SK-N-SH treated with all-trans-retinoic acid at 6 μM for 48 hours (cell line): ENCODE measurements at regions not wholly inside any gene's neighbourhood (a gene's known extent, or its start where the extent isn't known, plus 50 kb on each side); places are given as distances from the start of the nearest gene placed in this dataset.

Experiments
- ATAC-seq: fragments of 200-7000 bp; cut with Tn5 transposase; 3 replicates; pipeline ENCODE4 v1.9.1; 2020; ENCODE audit warnings: mild to moderate bottlenecking, moderate library complexity
- ARNTL ChIP-seq: fragments of 450-650 bp; formaldehyde crosslinking; IDR thresholded peaks from 2 replicates; pipeline ENCODE4 v1.5.0; 2020; ENCODE audit warnings: low read depth, mild to moderate bottlenecking, moderate library complexity, borderline replicate concordance
- BACH2 ChIP-seq: fragments of 250-450 bp; sonication (Bioruptor Pico); IDR thresholded peaks from 2 replicates; pipeline ENCODE4 v1.9.0; 2021; ENCODE audit warnings: mild to moderate bottlenecking, borderline replicate concordance
- CREB5 ChIP-seq: fragments of 250-450 bp; sonication (Bioruptor Pico); IDR thresholded peaks from 2 replicates; pipeline ENCODE4 v1.5.1; 2020; ENCODE audit warnings: low read depth, mild to moderate bottlenecking, moderate library complexity
- CSRNP3 ChIP-seq: fragments of 250-450 bp; sonication (Bioruptor Pico); IDR thresholded peaks from 2 replicates; pipeline ENCODE4 v1.5.1; 2021; ENCODE audit warnings: mild to moderate bottlenecking, moderate library complexity
- ESRRG ChIP-seq: fragments of 250-450 bp; sonication (Bioruptor Pico); IDR thresholded peaks from 2 replicates; pipeline ENCODE4 v1.6.1; 2021; ENCODE audit warnings: mild to moderate bottlenecking
- GLIS3 ChIP-seq: fragments of 250-450 bp; sonication (Bioruptor Pico); IDR thresholded peaks from 2 replicates; pipeline ENCODE4 v1.5.0; 2020; ENCODE audit warnings: mild to moderate bottlenecking, moderate library complexity
- ISL1 ChIP-seq: fragments of 250-450 bp; sonication (Bioruptor Pico); IDR thresholded peaks from 2 replicates; pipeline ENCODE4 v2.1.2; 2022; ENCODE audit warnings: mild to moderate bottlenecking, moderate library complexity
- OSR1 ChIP-seq: fragments of 250-450 bp; sonication (Bioruptor Pico); IDR thresholded peaks from 2 replicates; pipeline ENCODE4 v1.8.0; 2022; ENCODE audit warnings: moderate library complexity, mild to moderate bottlenecking, inconsistent platforms
- PATZ1 ChIP-seq: fragments of 250-450 bp; sonication (Bioruptor Pico); IDR thresholded peaks from 2 replicates; pipeline ENCODE4 v1.8.0; 2020; ENCODE audit warnings: mild to moderate bottlenecking, moderate library complexity, borderline replicate concordance
- POU6F1 ChIP-seq: fragments of 250-450 bp; sonication (Bioruptor Pico); IDR thresholded peaks from 2 replicates; pipeline ENCODE4 v1.8.0; 2021; ENCODE audit warnings: low read depth, mild to moderate bottlenecking, moderate library complexity, borderline replicate concordance
- PPARA ChIP-seq: fragments of 250-450 bp; sonication (Bioruptor Pico); IDR thresholded peaks from 2 replicates; pipeline ENCODE4 v1.5.0; 2020; ENCODE audit warnings: mild to moderate bottlenecking, borderline replicate concordance
- RARB ChIP-seq: fragments of 250-450 bp; sonication (Bioruptor Pico); IDR thresholded peaks from 2 replicates; pipeline ENCODE4 v1.8.0; 2021; ENCODE audit warnings: mild to moderate bottlenecking, moderate library complexity
- TCF4 ChIP-seq: fragments of 250-450 bp; sonication (Bioruptor Pico); IDR thresholded peaks from 2 replicates; pipeline ENCODE4 v1.8.0; 2021; ENCODE audit warnings: mild to moderate bottlenecking, moderate library complexity, borderline replicate concordance
- TOX ChIP-seq: fragments of 250-450 bp; sonication (Bioruptor Pico); IDR thresholded peaks from 2 replicates; pipeline ENCODE4 v1.8.0; 2021; ENCODE audit warnings: mild to moderate bottlenecking, moderate library complexity, borderline replicate concordance
- TSHZ2 ChIP-seq: fragments of 250-450 bp; sonication (Bioruptor Pico); IDR thresholded peaks from 2 replicates; pipeline ENCODE4 v1.5.0; 2020; ENCODE audit warnings: mild to moderate bottlenecking, moderate library complexity
- ZC3H10 ChIP-seq: fragments of 250-450 bp; sonication (Bioruptor Pico); IDR thresholded peaks from 2 replicates; pipeline ENCODE4 v1.5.1; 2021; ENCODE audit warnings: mild to moderate bottlenecking, moderate library complexity
- ZFP3 ChIP-seq: fragments of 250-450 bp; sonication (Bioruptor Pico); IDR thresholded peaks from 2 replicates; pipeline ENCODE4 v1.5.0; 2020; ENCODE audit warnings: mild to moderate bottlenecking, moderate library complexity
- ZFP30 ChIP-seq: fragments of 450-650 bp; formaldehyde crosslinking; IDR thresholded peaks from 2 replicates; pipeline ENCODE4 v1.5.0; 2022; ENCODE audit warnings: mild to moderate bottlenecking, moderate library complexity
- ZNF565 ChIP-seq: fragments of 450-650 bp; formaldehyde crosslinking; conservative IDR thresholded peaks from 2 replicates; pipeline ENCODE4 v1.5.0; 2020; ENCODE audit warnings: low read depth, mild to moderate bottlenecking, moderate library complexity
- ZNF70 ChIP-seq: fragments of 450-650 bp; formaldehyde crosslinking; IDR thresholded peaks from 2 replicates; pipeline ENCODE4 v1.5.0; 2020; ENCODE audit warnings: mild to moderate bottlenecking, moderate library complexity
- ZNF8 ChIP-seq: fragments of 450-650 bp; formaldehyde crosslinking; IDR thresholded peaks from 2 replicates; pipeline ENCODE4 v1.5.0; 2020; ENCODE audit warnings: mild to moderate bottlenecking, moderate library complexity

GRCh38 chr10:2012209-2012608, 274.9 kb upstream of the ADARB2 start:
- TF ChIP-seq ZFP3 (CRISPR knock-in tag): no peak
- no peak for TF ChIP-seq TSHZ2
- no peak for TF ChIP-seq CREB5 (CRISPR knock-in tag)
- TF ChIP-seq ZFP30 (CRISPR knock-in tag): no peak
- TF ChIP-seq ZNF565 (CRISPR knock-in tag): no peak
- TF ChIP-seq PPARA: no peak
- TF ChIP-seq CSRNP3 (CRISPR knock-in tag): no peak
- no peak for TF ChIP-seq ZNF8 (CRISPR knock-in tag)
- TF ChIP-seq ISL1 (CRISPR knock-in tag): no peak
- TF ChIP-seq ZNF70 (CRISPR knock-in tag): no peak
- TF ChIP-seq OSR1 (CRISPR knock-in tag): no peak
- no peak for TF ChIP-seq TOX (CRISPR knock-in tag)
- TF ChIP-seq PATZ1: no peak
- TF ChIP-seq, all 23 proteins: peak for 0
- no peak for ATAC-seq

- TF ChIP-seq ZC3H10 (no peak), PPARA (no peak), ZNF8 (CRISPR knock-in tag) (no peak), POU6F1 (no peak)
- no peak for ATAC-seq
Observed at GRCh38 chr10:2011106-2011716, 273.9 kb upstream of the ADARB2 start.

GRCh38 chr10:2005546-2005945, 268.2 kb upstream of the ADARB2 start:
- no peak for TF ChIP-seq TSHZ2
- no peak for ATAC-seq

GRCh38 chr10:1992930-1993329, 255.6 kb upstream of the ADARB2 start:
- ATAC-seq: no peak
- TF ChIP-seq ESRRG (CRISPR knock-in tag) (no peak), ARNTL (no peak), ZNF70 (CRISPR knock-in tag) (no peak), RARB (no peak), CREB5 (CRISPR knock-in tag) (no peak), POU6F1 (no peak), ZC3H10 (no peak), TCF4 (CRISPR knock-in tag) (no peak), GLIS3 (CRISPR knock-in tag) (no peak), BACH2 (no peak)
